Spleen (tissue), 11 donors: ENCODE measurements at regions not wholly inside any gene's neighbourhood (a gene's known extent, or its start where the extent isn't known, plus 50 kb on each side); places are given as distances from the start of the nearest gene placed in this dataset.

Source experiments
- DNase-seq: peaks from one replicate; pipeline ENCODE4 v3.0.0-alpha.2; 2020
- H3K27ac ChIP-seq, 8 donors: fragments of 200-600 bp; sonication (generic) in 7 of 8; 1 replicate in 4 of 8; 2 replicates in 4 of 8; pipeline versions ENCODE4 v1.5.0 to v1.8.0; 2016 to 2021; ENCODE audit warnings: inconsistent platforms in 4 of 8, mild to moderate bottlenecking in 4 of 8, moderate library complexity in 1 of 8
- H3K27me3 ChIP-seq, 7 donors: fragments of 200-600 bp; sonication (generic) in 6 of 7; replicated peaks in 1 of 7; 1 replicate in 4 of 7; 2 replicates in 3 of 7; pipeline versions ENCODE4 v1.5.0 to v1.8.0; 2016 to 2021; ENCODE audit warnings: inconsistent platforms in 3 of 7, mild to moderate bottlenecking in 1 of 7
- H3K36me3 ChIP-seq, 6 donors: fragments of 200-600 bp; sonication (generic) in 5 of 6; 1 replicate in 4 of 6; 2 replicates in 2 of 6; pipeline versions ENCODE4 v1.5.0 to v1.8.0; 2016 to 2021; ENCODE audit warnings: inconsistent platforms in 2 of 6
- H3K4me1 ChIP-seq, 6 donors: fragments of 200-600 bp; sonication (generic) in 5 of 6; 1 replicate in 3 of 6; 2 replicates in 3 of 6; pipeline versions ENCODE4 v1.5.0 to v1.8.0; 2016 to 2021; ENCODE audit warnings: inconsistent platforms in 3 of 6
- H3K4me3 ChIP-seq, 8 donors: fragments of 200-600 bp; sonication (generic) in 7 of 8; 1 replicate in 4 of 8; 2 replicates in 4 of 8; pipeline versions ENCODE4 v1.5.0 to v1.8.0; 2016 to 2021; ENCODE audit warnings: inconsistent platforms in 4 of 8, mild to moderate bottlenecking in 4 of 8, moderate library complexity in 2 of 8
- H3K9me3 ChIP-seq, 8 donors: fragments of 200-600 bp; sonication (generic) in 7 of 8; 1 replicate in 4 of 8; 2 replicates in 4 of 8; pipeline versions ENCODE4 v1.5.0 to v1.8.0; 2016 to 2021; ENCODE audit warnings: inconsistent platforms in 4 of 8
- POLR2A ChIP-seq, 3 donors: fragments of 450-650 bp; IDR thresholded peaks; one replicate each; pipeline ENCODE4 v1.5.1; 2017; ENCODE audit warnings: antibody characterized with exemption in 3 of 3, mild to moderate bottlenecking in 1 of 3
- POLR2AphosphoS5 ChIP-seq, 3 donors: sonication (generic); formaldehyde crosslinking; IDR thresholded peaks; one replicate each; pipeline ENCODE4 v1.5.1; 2017; ENCODE audit warnings: antibody characterized with exemption in 3 of 3
- WGBS, 5 donors: extraction: QIAGEN DNeasy Blood & Tissue Kit in 3 of 5; methylation state at CpG; one replicate each; pipeline versions ENCODE4 v1.1.5 to v1.1.7; 2013 to 2018; 5-methylcytosine and 5-hydroxymethylcytosine counted together
- intact Hi-C: fragments of 100-400 bp; cut with DNase I; formaldehyde crosslinking; loops from one replicate; pipeline ENCODE4 v1.15.0; 2023; ENCODE audit warnings: low total_unique reads
- TF ChIP-seq, protein P1 (sequence below), 11 experiments: fragments of 200-600 bp in 7 of 11; fragments of 450-650 bp in 4 of 11; sonication (generic) in 4 of 11; IDR thresholded peaks in 8 of 11; conservative IDR thresholded peaks in 3 of 11; 1 replicate in 7 of 11; 2 replicates in 4 of 11; pipeline versions ENCODE4 v1.4.0 to v1.8.0; 2016 to 2021; ENCODE audit warnings: antibody characterized with exemption in 11 of 11, inconsistent platforms in 4 of 11, mild to moderate bottlenecking in 1 of 11
- donor health status: healthy with polysubstance abuse.
- donor health status: DM: no; HTN: no; CAD: no; lungs with moderate emphysema.
- donor health status: DM: no; HTN: no; CAD: no.
- donor health status: Bipolar disorder and iron deficiency.
- donor health status: healthy.
- donor health status: DM: no; HTN: no; CAD: no.
- donor health status: DM: yes; HTN: yes; CAD: no.

- WGBS, 5 donors = 81 to 91% (median 86%) methylated on average over 3 of the region's 3 CpGs
- Histone ChIP-seq H3K27me3 (no peaks in the 10 kb centered on the region), H3K9me3 (no peaks in the 10 kb centered on the region), H3K36me3 (no peaks in the 10 kb centered on the region), H3K4me3 (no peak overlapping the region), H3K4me1 (no peaks in the 10 kb centered on the region), H3K27ac (no peak overlapping the region)
- intact Hi-C loops = no loop called here
- no peak for TF ChIP-seq POLR2A (IDR thresholded peaks at IDR 0.05)
- TF ChIP-seq, protein P1, sequence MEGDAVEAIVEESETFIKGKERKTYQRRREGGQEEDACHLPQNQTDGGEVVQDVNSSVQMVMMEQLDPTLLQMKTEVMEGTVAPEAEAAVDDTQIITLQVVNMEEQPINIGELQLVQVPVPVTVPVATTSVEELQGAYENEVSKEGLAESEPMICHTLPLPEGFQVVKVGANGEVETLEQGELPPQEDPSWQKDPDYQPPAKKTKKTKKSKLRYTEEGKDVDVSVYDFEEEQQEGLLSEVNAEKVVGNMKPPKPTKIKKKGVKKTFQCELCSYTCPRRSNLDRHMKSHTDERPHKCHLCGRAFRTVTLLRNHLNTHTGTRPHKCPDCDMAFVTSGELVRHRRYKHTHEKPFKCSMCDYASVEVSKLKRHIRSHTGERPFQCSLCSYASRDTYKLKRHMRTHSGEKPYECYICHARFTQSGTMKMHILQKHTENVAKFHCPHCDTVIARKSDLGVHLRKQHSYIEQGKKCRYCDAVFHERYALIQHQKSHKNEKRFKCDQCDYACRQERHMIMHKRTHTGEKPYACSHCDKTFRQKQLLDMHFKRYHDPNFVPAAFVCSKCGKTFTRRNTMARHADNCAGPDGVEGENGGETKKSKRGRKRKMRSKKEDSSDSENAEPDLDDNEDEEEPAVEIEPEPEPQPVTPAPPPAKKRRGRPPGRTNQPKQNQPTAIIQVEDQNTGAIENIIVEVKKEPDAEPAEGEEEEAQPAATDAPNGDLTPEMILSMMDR (IDR thresholded peaks at IDR 0.05 in 8 of 11, conservative IDR thresholded peaks at IDR 0.05 in 3 of 11) = no peak
- no peak for TF ChIP-seq POLR2AphosphoS5 (IDR thresholded peaks at IDR 0.05)
- DNase-seq = no peak
Observed at GRCh38 chr2:34670482-34670881, 1071.4 kb upstream of the FAM98A start.

GRCh38 chr2:34666821-34667220 lies 1067.7 kb upstream of the FAM98A start:
- Histone ChIP-seq H3K4me3 (no peak overlapping the region), H3K9me3 (no peaks in the 10 kb centered on the region), H3K27ac (no peak overlapping the region), H3K27me3 (no peaks in the 10 kb centered on the region), H3K4me1 (no peaks in the 10 kb centered on the region), H3K36me3 (no peaks in the 10 kb centered on the region)
- WGBS, 5 donors = 62 to 81% (median 70%) methylated on average over 4 of the region's 4 CpGs
- DNase-seq = no peak
- TF ChIP-seq, protein P1 (IDR thresholded peaks at IDR 0.05 in 8 of 11, conservative IDR thresholded peaks at IDR 0.05 in 3 of 11) = no peak
- no peak for TF ChIP-seq POLR2A (IDR thresholded peaks at IDR 0.05)
- TF ChIP-seq POLR2AphosphoS5 (IDR thresholded peaks at IDR 0.05) = no peak
- intact Hi-C loops = no loop called here

DNA sequence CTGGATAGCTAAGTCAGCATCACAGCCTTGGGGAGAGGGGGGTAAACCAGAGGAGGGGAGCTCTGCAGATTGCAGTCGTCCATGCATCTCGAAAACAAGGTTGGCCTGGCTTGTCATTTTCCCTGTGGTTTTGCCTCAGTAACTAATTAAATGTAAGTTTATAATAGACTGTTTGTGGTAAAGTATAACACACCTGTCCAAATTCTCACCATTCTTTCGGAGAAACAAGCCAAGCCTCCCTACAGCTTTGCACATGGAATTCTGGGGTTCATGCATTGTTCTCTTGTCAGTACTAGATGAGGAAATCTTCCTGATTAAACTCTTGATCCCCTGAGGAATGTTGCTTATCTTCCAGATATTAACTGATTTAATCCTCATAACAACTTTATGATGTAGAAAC lies 1065.2 kb upstream of the FAM98A start:
- Histone ChIP-seq H3K9me3 (no peaks in the 10 kb centered on the region), H3K4me1 (no peaks in the 10 kb centered on the region), H3K27ac (no peak overlapping the region), H3K27me3 (no peaks in the 10 kb centered on the region), H3K36me3 (no peaks in the 10 kb centered on the region), H3K4me3 (no peak overlapping the region)
- intact Hi-C loops = no loop called here
- no peak for DNase-seq
- 66 to 87% (median 82%) methylated on average over 3 of the region's 3 CpGs for WGBS, 5 donors
- no peak for TF ChIP-seq POLR2AphosphoS5 (IDR thresholded peaks at IDR 0.05)
- TF ChIP-seq POLR2A (IDR thresholded peaks at IDR 0.05) = no peak
- TF ChIP-seq, protein P1 (IDR thresholded peaks at IDR 0.05 in 8 of 11, conservative IDR thresholded peaks at IDR 0.05 in 3 of 11) = no peak

- no peaks in the 10 kb centered on the region for H3K9me3 ChIP-seq
- 77 to 95% (median 80%) methylated on average over 2 of the region's 2 CpGs for WGBS, 5 donors
- TF ChIP-seq POLR2A (IDR thresholded peaks at IDR 0.05) = no peak
- TF ChIP-seq, protein P1 (IDR thresholded peaks at IDR 0.05 in 8 of 11, conservative IDR thresholded peaks at IDR 0.05 in 3 of 11) = no peak
- no peak for TF ChIP-seq POLR2AphosphoS5 (IDR thresholded peaks at IDR 0.05)
- no peak overlapping the region for H3K27ac ChIP-seq
- no peaks in the 10 kb centered on the region for H3K27me3 ChIP-seq
- no peak for DNase-seq
- H3K4me1 ChIP-seq = no peaks in the 10 kb centered on the region
- intact Hi-C loops = no loop called here
- no peak overlapping the region for H3K4me3 ChIP-seq
- no peaks in the 10 kb centered on the region for H3K36me3 ChIP-seq
Observed at GRCh38 chr2:34663314-34663713, 1064.2 kb upstream of the FAM98A start.
